ENCODE measurements at regions not wholly inside any gene's neighbourhood (a gene's known extent, or its start where the extent isn't known, plus 50 kb on each side); places are given as distances from the start of the nearest gene placed in this dataset.

GRCh38 chr2:6671913-6672312, 193.8 kb downstream of the CMPK2 start:
- H3K27me3 ChIP-seq (replicated peaks; ENCODE audit: insufficient read depth) = no peaks in the 10 kb centered on the region
- H3K27ac ChIP-seq = no peak overlapping the region
- TF ChIP-seq CTCF (IDR thresholded peaks at IDR 0.05) = no peak
- no peak overlapping the region for H3K4me3 ChIP-seq
- no peak for ATAC-seq (ENCODE audit: insufficient number of reproducible peaks, low FRiP score, low read depth)
- no peaks in the 10 kb centered on the region for H3K36me3 ChIP-seq
- no peaks in the 10 kb centered on the region for H3K9me3 ChIP-seq
- H3K4me1 ChIP-seq (ENCODE audit: control insufficient read depth in 1 of 2, low read depth in 2 of 2) = no peaks in the 10 kb centered on the region
- DNase-seq (ENCODE audit: low spot score) = no peak

GRCh38 chr2:6674381-6674780, 191.3 kb downstream of the CMPK2 start:
- ATAC-seq (ENCODE audit: insufficient number of reproducible peaks, low FRiP score, low read depth) = no peak

GRCh38 chr2:6675791-6676190, 189.9 kb downstream of the CMPK2 start:
- H3K4me3 ChIP-seq = no peak overlapping the region
- no peaks in the 10 kb centered on the region for H3K4me1 ChIP-seq (ENCODE audit: control insufficient read depth in 1 of 2, low read depth in 2 of 2)
- no peaks in the 10 kb centered on the region for H3K9me3 ChIP-seq
- DNase-seq (ENCODE audit: low spot score) (no peak), ATAC-seq (ENCODE audit: insufficient number of reproducible peaks, low FRiP score, low read depth) (no peak)
- H3K27me3 ChIP-seq (replicated peaks; ENCODE audit: insufficient read depth) = no peaks in the 10 kb centered on the region
- TF ChIP-seq CTCF (IDR thresholded peaks at IDR 0.05) = no peak
- H3K36me3 ChIP-seq = no peaks in the 10 kb centered on the region
- H3K27ac ChIP-seq = no peak overlapping the region

More at GRCh38 chr2:6674381-6674780, 191.3 kb downstream of the CMPK2 start:
- no peak for DNase-seq (ENCODE audit: low spot score)
- no peak overlapping the region for H3K4me3 ChIP-seq
- H3K36me3 ChIP-seq = no peaks in the 10 kb centered on the region
- H3K4me1 ChIP-seq (ENCODE audit: control insufficient read depth in 1 of 2, low read depth in 2 of 2) = no peaks in the 10 kb centered on the region
- no peak for TF ChIP-seq CTCF (IDR thresholded peaks at IDR 0.05)
- no peaks in the 10 kb centered on the region for H3K27me3 ChIP-seq (replicated peaks; ENCODE audit: insufficient read depth)
- H3K9me3 ChIP-seq = no peaks in the 10 kb centered on the region
- H3K27ac ChIP-seq = no peak overlapping the region

- TF ChIP-seq CTCF (IDR thresholded peaks at IDR 0.05) = no peak
- ATAC-seq (ENCODE audit: insufficient number of reproducible peaks, low FRiP score, low read depth) = no peak
- no peak for DNase-seq (ENCODE audit: low spot score)
- Histone ChIP-seq H3K27ac (no peak overlapping the region), H3K27me3 (replicated peaks; ENCODE audit: insufficient read depth) (no peaks in the 10 kb centered on the region), H3K9me3 (no peaks in the 10 kb centered on the region), H3K4me1 (ENCODE audit: control insufficient read depth in 1 of 2, low read depth in 2 of 2) (no peaks in the 10 kb centered on the region), H3K4me3 (no peak overlapping the region), H3K36me3 (no peaks in the 10 kb centered on the region)
Measured at GRCh38 chr2:6676241-6676640, 189.5 kb downstream of the CMPK2 start.

GRCh38 chr2:6676776-6677175, 188.9 kb downstream of the CMPK2 start:
- TF ChIP-seq CTCF (IDR thresholded peaks at IDR 0.05) = no peak
- ATAC-seq (ENCODE audit: insufficient number of reproducible peaks, low FRiP score, low read depth) (no peak), DNase-seq (ENCODE audit: low spot score) (no peak)
- Histone ChIP-seq H3K27me3 (replicated peaks; ENCODE audit: insufficient read depth) (no peaks in the 10 kb centered on the region), H3K9me3 (no peaks in the 10 kb centered on the region), H3K4me3 (no peak overlapping the region), H3K27ac (no peak overlapping the region), H3K4me1 (ENCODE audit: control insufficient read depth in 1 of 2, low read depth in 2 of 2) (no peaks in the 10 kb centered on the region), H3K36me3 (no peaks in the 10 kb centered on the region)
